ENCODE measurements at regions not wholly inside any gene's neighbourhood (a gene's known extent, or its start where the extent isn't known, plus 50 kb on each side); places are given as distances from the start of the nearest gene placed in this dataset.
"Not testable (repeated sequence)": the region's sequence is repeated elsewhere in the genome, so short reads cannot be mapped to it uniquely, and the experiment has no call there.

DNA sequence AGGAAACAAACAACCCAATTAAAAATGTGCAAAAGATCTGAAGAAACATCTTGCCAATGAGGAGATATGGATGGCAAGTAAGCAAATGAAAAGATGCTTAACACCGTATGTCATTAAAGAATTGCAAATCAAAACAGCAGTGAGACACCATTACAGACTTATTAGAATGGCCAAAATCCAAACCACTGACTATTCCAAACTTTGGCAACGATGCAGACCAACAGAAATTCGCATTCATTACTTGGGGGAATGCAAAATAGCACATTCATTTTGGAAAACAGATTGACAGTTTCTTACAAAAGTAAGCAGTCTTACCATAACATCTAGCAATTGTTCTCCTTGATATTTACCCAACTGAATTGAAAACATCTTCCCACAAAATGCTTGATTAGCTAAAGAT is 1118.7 kb downstream of the SUCLG1 start:
- ATAC-seq (ENCODE audit: insufficient read depth, low FRiP score) (no peak), DNase-seq (peak in 2 of 3 donors; percentile 9 to 13)
- H3K9me3 ChIP-seq (ENCODE audit: control insufficient read depth in 4 of 4, insufficient read depth in 3 of 4, low read length in 3 of 4): no peaks in the 10 kb centered on the region
- no peak overlapping the region for H3K27ac ChIP-seq (ENCODE audit: low read depth in 1 of 2, low read length in 1 of 2)
- TF ChIP-seq, protein P1, sequence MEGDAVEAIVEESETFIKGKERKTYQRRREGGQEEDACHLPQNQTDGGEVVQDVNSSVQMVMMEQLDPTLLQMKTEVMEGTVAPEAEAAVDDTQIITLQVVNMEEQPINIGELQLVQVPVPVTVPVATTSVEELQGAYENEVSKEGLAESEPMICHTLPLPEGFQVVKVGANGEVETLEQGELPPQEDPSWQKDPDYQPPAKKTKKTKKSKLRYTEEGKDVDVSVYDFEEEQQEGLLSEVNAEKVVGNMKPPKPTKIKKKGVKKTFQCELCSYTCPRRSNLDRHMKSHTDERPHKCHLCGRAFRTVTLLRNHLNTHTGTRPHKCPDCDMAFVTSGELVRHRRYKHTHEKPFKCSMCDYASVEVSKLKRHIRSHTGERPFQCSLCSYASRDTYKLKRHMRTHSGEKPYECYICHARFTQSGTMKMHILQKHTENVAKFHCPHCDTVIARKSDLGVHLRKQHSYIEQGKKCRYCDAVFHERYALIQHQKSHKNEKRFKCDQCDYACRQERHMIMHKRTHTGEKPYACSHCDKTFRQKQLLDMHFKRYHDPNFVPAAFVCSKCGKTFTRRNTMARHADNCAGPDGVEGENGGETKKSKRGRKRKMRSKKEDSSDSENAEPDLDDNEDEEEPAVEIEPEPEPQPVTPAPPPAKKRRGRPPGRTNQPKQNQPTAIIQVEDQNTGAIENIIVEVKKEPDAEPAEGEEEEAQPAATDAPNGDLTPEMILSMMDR (IDR thresholded peaks at IDR 0.05; ENCODE audit: control extremely low read depth, extremely low read depth): no peak
- H3K9ac ChIP-seq (ENCODE audit: insufficient read depth in 1 of 2, low read length in 2 of 2): no peak overlapping the region
- no peaks in the 10 kb centered on the region for H3K27me3 ChIP-seq (ENCODE audit: control insufficient read depth in 3 of 3, insufficient read depth in 3 of 3, low read length in 2 of 3)
- H3K4me3 ChIP-seq: no peak overlapping the region
- WGBS, 2 donors: 93 to 96% methylated on average over 3 of the region's 3 CpGs
- no peaks in the 10 kb centered on the region for H3K4me1 ChIP-seq (ENCODE audit: control insufficient read depth in 5 of 5, insufficient read depth in 5 of 5, low read length in 5 of 5)
- no peaks in the 10 kb centered on the region for H3K36me3 ChIP-seq (ENCODE audit: control insufficient read depth in 4 of 4, insufficient read depth in 4 of 4, low read length in 4 of 4)

DNA sequence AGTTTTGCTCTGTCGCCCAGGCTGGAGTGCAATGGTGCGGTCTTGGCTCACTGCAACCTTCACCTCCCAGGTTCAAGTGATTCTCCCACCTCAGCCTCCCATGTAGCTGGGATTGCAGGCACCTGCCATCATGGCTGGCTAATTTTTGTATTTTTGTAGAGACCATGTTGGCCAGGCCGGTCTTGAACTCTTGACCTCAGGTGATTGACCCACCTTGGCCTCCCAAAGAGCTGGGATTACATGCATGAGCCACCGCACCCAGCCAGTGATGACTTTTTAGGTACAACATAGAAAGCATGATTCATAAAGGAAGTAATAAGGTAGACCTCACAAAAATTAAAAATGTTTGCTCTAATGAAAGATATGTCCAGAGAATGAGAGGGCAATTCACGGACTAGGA is 1119.1 kb downstream of the SUCLG1 start:
- WGBS, 2 donors: 97 to 98% methylated on average over 5 of the region's 5 CpGs
- not testable (repeated sequence) for H3K36me3 ChIP-seq (ENCODE audit: control insufficient read depth in 4 of 4, insufficient read depth in 4 of 4, low read length in 4 of 4); H3K9ac ChIP-seq (ENCODE audit: insufficient read depth in 1 of 2, low read length in 2 of 2); ATAC-seq (ENCODE audit: insufficient read depth, low FRiP score); H3K27me3 ChIP-seq (ENCODE audit: control insufficient read depth in 3 of 3, insufficient read depth in 3 of 3, low read length in 2 of 3); H3K4me1 ChIP-seq (ENCODE audit: control insufficient read depth in 5 of 5, insufficient read depth in 5 of 5, low read length in 5 of 5); H3K27ac ChIP-seq (ENCODE audit: low read depth in 1 of 2, low read length in 1 of 2); H3K9me3 ChIP-seq (ENCODE audit: control insufficient read depth in 4 of 4, insufficient read depth in 3 of 4, low read length in 3 of 4); H3K4me3 ChIP-seq; DNase-seq

DNA sequence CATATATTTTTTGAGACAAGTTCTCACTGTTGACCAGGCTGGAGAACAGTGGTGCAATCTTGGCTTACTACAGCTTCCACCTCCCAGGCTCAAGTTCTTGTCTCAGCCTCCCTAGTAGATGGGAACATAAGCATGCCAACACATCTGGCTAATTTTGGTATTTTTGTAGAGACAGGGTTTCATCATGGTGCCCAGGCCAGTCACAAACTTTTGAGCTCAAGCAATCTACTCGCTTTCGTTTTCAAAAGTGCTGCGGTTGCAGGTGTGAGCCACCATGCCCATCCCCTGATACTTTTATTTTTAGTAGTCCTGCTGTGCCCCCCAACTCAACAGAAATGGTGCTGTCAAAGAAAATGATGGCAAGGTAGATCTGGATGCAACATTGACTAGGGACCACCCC is 1127.3 kb downstream of the SUCLG1 start:
- WGBS, 2 donors: 92 to 93% methylated on average over 3 of the region's 3 CpGs

DNA sequence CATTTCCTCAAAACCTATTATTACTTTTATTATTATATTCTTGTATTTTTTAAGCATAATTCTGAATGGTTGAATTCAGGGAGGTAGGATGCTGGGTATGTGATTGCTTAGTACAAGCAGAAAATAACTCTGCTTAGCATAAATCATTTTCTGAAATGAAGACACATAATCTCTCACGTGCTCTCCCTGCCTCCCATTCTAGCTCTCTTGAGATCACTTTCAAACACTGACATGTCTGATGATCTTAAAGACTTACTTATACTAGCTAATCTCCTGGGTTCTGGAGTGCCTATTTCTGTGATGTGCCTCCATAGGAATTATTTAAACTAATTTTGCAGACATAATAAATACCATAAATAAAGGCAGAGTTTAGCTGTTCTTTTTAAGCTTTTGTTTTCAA is 1136.0 kb downstream of the SUCLG1 start:
- ATAC-seq (ENCODE audit: insufficient read depth, low FRiP score) (no peak), DNase-seq (no peak)
- no peaks in the 10 kb centered on the region for H3K36me3 ChIP-seq (ENCODE audit: control insufficient read depth in 4 of 4, insufficient read depth in 4 of 4, low read length in 4 of 4)
- no peaks in the 10 kb centered on the region for H3K27me3 ChIP-seq (ENCODE audit: control insufficient read depth in 3 of 3, insufficient read depth in 3 of 3, low read length in 2 of 3)
- H3K4me3 ChIP-seq: no peak overlapping the region
- TF ChIP-seq, protein P1 (IDR thresholded peaks at IDR 0.05; ENCODE audit: control extremely low read depth, extremely low read depth): no peak
- no peak overlapping the region for H3K9ac ChIP-seq (ENCODE audit: insufficient read depth in 1 of 2, low read length in 2 of 2)
- no peaks in the 10 kb centered on the region for H3K4me1 ChIP-seq (ENCODE audit: control insufficient read depth in 5 of 5, insufficient read depth in 5 of 5, low read length in 5 of 5)
- no peak overlapping the region for H3K27ac ChIP-seq (ENCODE audit: low read depth in 1 of 2, low read length in 1 of 2)
- WGBS, 2 donors: 48 to 67% methylated on average over 1 of the region's 1 CpG
- H3K9me3 ChIP-seq (ENCODE audit: control insufficient read depth in 4 of 4, insufficient read depth in 3 of 4, low read length in 3 of 4): no peaks in the 10 kb centered on the region

More for the DNA sequence above, 1127.3 kb downstream of the SUCLG1 start:
- TF ChIP-seq, protein P1 (IDR thresholded peaks at IDR 0.05; ENCODE audit: control extremely low read depth, extremely low read depth): no peak
- Histone ChIP-seq H3K27ac (ENCODE audit: low read depth in 1 of 2, low read length in 1 of 2) (no peak overlapping the region), H3K4me3 (no peak overlapping the region), H3K27me3 (ENCODE audit: control insufficient read depth in 3 of 3, insufficient read depth in 3 of 3, low read length in 2 of 3) (no peaks in the 10 kb centered on the region), H3K9ac (ENCODE audit: insufficient read depth in 1 of 2, low read length in 2 of 2) (no peak overlapping the region), H3K9me3 (ENCODE audit: control insufficient read depth in 4 of 4, insufficient read depth in 3 of 4, low read length in 3 of 4) (no peaks in the 10 kb centered on the region), H3K36me3 (ENCODE audit: control insufficient read depth in 4 of 4, insufficient read depth in 4 of 4, low read length in 4 of 4) (no peaks in the 10 kb centered on the region), H3K4me1 (ENCODE audit: control insufficient read depth in 5 of 5, insufficient read depth in 5 of 5, low read length in 5 of 5) (no peaks in the 10 kb centered on the region)
- ATAC-seq (ENCODE audit: insufficient read depth, low FRiP score) (no peak), DNase-seq (no peak)
